ENCODE measurements at regions not wholly inside any gene's neighbourhood (a gene's known extent, or its start where the extent isn't known, plus 50 kb on each side); places are given as distances from the start of the nearest gene placed in this dataset.
A peak's percentile ranks its signal among the peaks of the same experiment; 100 is the strongest.

DNA sequence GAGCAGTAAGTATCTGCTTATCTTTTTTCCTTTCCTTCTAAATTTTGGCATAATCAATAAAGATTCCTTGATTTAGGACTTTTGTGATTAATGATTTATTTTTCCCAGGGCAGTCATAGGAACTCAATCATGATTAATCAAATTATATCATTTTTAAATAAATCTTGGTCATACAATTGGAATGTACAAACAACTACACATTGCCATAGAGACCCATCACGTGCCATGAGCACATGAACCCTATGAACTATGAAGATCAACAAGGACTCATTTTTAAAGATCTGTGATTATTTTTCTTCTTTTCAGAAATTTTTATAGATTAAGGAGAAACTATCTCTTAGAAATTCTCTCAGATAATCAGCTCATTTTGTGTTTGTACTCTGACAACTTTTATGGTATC is 622.4 kb downstream of the BCKDHB start:
- no peak for DNase-seq (ENCODE audit: low spot score)

DNA sequence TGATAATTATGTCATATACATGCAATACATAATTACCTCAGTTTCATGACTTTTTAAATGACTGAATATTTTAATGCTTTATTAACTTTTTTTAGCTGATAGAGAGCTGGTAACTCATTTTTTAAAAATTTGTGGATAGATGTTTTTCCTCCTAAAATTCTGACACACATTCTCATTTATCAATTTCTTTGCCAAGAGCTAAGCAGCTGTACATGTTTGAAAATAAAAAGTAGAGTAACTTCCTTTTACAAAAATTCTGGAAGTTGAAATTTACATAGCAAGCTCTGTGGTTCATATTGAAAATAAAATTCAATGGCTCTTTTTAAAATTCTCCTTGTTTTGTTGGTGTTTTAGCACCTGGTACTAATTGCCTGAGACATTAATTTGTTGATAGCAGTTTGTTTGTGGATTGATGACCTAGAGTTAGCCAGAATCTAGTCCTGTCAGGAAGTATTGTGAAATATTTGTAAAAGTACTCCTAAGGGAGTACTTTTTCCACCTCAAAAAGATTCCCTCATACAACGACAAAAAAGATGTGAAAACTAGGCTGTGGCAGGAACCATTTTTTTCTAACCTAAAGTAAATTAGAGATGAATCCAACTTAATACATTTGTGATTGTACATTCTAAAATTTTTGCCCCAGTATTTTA is 621.8 kb downstream of the BCKDHB start:
- DNase-seq (ENCODE audit: low spot score), result no peak

DNA sequence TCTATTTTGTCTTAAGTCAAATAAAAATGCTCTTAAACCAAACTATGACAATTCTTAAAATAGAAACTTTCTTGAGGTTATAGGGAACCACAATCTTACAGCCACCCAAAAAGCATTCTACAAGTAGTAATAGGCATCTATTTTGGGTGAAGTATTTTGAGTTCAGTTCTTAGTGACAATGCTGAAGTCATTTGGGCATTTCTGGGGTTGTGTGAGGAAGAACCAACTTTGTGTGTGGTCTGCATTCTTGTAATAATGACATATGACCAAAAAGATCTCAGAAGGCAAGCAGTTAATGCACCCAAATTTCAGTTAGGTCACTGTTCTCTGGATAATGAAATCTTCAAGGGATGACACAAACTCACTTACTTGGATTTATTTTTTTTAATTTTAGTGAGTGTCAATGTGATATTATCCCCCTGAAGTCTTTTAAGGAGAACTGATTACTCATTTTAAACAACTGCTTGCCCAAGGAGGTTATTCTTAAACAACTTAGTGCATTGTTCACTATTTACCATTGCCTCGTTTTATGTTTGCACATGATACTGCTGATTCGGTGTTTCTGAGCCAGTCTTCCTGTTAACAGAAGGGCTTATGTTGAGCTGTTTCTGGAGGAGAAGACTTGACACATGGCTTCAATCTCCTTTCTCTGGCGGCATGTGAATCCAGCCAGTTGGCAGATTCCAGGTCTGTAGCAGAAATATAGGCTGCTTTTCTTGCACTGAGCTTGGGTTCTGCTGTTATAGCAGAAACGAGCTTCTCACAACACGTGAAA is 618.9 kb downstream of the BCKDHB start:
- DNase-seq (ENCODE audit: low spot score), result no peak

DNA sequence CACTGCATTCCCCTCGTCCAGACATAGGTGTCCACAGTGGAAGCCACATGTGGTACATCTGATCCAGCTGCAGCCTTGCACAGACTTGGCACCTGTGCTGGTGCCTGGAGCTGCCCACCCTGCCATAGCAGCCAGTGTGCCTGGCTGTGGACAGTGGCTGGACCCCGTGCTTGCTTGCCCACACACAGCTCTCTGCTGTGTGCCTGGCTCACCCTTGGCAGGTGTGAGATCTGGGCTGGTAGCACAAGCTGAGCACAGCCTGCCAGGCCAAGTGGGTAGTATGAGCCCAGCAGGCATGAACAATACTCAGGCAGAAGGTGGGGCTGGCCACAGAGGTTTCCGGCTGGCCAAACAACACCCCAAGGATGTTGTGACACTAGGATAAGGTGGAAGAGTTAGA is 614.4 kb downstream of the BCKDHB start:
- DNase-seq (ENCODE audit: low spot score), result no peak

DNA sequence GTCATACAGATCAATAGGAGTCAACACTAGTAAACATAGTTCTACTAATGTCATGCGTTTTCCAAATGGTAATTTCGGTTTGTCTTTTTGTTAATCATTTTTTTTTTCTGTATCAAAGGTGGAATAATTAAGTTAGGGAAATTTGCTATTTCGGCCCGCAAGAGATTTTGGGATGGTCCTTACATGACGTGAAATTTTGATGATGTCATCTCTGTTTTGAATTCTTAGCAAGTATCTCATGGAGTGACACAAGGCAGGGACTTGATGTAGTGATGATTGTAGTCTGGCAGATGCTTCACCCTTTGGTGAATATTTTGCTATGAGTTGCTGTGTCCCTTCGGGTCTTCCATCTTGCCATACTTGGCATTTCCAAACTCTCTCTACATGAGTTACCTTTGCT is 608.0 kb downstream of the BCKDHB start:
- no peak for DNase-seq (ENCODE audit: low spot score)

DNA sequence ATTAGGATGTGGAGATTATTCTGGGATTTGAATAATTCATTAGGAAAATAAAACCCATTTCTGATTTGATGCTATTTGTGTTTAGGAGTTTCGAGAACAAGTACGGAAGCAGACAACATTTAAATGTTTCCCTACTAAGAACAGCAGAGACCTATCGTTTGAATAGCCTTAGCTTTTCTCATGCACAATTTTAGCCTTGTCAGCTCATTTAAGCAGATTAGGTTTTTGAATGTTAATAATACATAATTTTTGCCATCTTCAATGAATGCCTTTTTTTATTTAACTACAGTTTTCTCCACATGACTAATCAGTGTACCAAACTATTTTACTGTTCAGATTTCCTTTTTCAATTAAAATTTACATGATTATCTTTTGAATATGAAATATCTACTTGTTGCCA is 592.0 kb downstream of the BCKDHB start:
- no peak for DNase-seq (ENCODE audit: low spot score)

DNA sequence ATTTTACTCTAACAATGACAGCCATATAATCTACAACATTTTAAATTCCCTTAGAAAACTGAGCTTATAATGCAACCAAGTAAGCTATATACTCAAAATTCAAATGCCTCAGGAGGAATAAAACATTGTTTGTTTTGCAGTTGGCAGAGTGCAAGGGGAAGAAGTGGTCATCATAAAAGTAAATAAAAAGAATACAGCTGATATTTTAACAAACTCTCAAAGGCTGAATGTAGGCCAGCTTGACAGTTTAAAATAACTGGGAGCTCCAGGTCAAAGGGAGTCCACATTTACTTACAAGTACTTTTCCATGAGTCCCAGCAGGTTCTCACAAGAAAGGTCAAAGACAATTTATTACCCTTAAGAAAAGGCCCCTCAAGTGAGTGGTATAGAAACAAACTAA is 589.8 kb downstream of the BCKDHB start:
- no peak for DNase-seq (ENCODE audit: low spot score)

DNA sequence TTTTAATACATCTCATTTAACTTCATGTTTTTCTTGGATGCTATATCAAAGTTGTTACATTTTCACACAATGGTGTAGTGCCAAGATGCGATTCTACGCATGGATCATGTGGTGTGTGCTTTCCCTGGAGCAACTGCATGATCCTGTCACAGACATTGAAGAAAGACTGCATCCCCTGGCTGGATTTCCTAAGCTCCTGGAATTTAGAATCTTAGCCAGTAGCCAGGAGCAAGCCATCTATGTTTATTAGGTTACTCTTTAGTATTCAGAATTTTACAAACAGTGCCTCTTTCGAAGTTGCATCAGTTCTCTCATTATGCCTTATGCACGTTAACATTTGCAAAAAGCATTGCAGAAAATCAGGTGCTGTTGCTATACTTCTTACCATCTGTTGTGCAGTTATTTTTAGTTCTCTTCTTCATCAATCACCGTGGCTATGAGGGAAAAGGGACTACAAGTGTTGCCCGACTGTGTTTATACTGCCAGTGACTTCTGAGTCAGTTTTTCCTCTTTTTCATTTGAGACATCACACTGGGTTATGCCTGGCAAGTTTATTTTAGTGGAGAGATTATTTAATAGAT is 584.2 kb downstream of the BCKDHB start:
- DNase-seq (ENCODE audit: low spot score), result no peak

DNA sequence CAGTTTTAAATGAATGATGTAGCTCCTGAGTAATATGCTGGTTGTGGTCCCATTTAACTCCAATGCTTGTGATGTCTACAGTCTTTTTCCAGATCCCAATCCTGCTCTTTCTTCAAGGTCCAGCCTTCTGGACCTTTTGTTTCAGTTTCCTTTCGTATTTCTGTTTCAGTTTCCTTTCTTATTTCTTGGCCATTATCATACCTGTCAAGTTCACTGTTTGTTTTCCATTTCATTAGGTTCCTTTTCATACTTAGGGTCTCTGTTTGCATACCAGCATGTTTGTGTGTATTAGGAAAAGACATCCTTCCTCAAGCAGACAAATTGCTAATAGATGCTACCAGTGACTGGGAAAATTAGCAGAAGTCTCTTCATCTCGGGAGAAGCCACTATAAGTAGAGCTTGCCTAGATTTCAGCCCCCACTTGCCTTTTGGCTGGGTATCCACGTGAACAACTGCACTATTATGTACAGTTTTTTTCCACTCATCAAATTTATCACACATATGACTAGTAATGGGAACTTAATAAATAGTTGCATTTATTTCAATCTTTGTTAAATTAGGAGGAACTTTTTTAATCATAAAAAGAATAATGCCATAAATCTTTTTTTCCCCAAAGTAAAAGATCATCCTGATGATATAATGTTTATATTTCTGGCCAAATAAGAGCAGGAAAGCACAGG is 583.4 kb downstream of the BCKDHB start:
- no peak for DNase-seq (ENCODE audit: low spot score)

DNA sequence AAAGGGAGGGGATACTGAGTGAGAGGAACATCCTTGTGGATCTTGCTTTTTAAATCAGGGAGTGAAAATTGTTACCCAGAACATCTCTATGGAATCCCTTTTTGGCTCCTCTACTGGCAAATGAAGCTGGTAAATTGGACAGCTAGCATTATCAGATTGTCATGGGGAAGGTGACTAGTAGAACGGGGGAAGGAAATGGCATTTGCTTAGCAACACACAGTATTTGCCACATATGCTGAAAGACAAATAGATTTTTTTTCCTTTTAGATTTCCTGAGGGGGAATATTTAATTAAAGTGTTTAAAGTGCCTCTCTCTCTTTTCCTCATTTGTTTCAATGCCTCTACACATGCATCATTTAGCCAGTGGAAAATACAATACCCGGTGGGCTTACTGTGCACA is 573.5 kb downstream of the BCKDHB start:
- no peak for DNase-seq (ENCODE audit: low spot score)

DNA sequence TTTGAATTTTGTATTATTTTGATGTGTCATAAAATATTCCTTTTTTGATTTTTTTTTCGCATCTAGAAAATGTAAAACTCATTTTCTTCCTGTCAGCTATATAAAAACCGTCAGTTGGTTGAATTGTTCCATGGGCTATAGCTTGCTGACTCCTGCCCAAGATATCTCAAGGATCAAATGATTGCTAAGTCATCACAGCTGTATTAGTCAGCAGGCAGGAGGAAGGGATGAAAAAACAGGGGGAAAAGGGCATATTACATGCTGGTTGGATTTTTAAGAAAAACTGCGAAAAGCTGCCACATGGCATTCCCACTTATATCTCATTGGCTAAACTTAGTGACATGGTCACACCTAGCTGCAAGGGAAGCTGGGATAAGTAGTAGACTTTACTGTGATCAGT is 569.9 kb downstream of the BCKDHB start:
- no peak for DNase-seq (ENCODE audit: low spot score)

DNA sequence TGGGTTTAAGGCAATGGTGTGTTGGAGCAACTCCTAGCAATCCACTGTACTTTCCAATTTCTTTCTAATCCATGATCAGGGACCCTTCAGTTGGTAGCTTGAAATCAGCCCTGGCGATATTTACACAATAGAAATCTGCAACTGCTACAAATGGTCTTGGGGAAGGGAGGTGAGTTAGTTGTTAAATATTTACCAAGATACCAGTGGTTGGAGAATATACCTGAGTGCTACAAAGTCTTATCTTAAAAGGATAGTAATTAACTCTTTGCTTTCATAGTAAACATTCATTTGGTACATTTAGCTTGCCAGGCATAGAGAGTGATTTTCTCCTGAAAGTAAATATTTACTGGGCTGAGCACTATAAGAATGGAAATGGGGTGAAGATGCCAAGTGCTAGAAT is 568.2 kb downstream of the BCKDHB start:
- DNase-seq (ENCODE audit: low spot score), result no peak

DNA sequence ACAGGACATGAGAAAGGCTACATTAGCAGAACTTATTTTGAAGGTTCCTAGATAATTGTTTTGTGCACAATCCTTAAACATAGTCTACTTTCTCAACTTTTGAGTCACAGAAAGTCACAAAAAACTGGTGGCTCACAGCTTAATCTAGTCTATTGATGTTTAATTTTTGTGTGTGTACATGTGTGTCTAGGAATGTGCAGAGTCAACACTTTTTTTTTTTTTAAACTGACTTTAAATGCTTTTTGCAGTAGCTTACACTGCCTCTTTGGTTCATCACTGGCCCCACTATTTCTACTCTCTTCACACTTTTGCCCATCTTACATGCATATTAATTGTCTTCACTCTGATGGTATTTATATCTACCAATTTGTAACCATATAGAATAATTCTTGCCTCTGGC is 566.9 kb downstream of the BCKDHB start:
- no peak for DNase-seq (ENCODE audit: low spot score)

DNA sequence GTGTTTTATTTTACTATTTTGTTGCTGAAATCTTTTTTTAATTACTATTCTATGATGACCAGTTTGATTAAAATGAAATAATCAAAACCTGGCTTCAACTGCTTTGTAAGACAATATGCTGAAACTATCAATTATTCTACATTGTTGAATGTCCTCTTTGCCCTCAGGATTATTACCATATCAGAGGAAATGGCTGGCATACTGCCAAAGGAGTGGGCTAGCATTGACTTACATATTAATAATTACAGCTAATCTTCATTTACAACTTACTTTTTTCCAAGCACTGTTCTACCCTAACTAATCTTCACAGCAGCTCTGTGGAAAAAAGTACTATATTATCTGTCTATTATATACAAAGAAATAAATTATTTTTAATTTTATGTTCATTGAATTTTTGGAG is 560.5 kb downstream of the BCKDHB start:
- no peak for DNase-seq (ENCODE audit: low spot score)

DNA sequence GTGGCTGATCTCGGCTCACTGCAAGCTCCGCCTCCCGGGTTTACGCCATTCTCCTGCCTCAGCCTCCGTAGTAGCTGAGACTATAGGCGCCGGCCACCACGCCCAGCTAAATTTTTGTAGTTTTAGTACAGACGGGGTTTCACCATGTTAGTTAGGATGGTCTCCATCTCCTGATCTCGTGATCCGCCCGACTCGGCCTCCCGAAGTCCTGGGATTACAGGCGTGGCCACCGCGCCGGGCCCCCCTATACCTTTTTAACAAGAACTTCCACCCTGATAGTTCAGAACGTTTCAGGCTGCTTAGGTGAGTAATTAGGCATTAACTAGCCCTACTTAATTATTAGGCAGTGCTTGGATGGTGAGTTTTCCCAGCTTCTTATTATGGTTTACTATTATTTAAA is 552.5 kb downstream of the BCKDHB start:
- no peak for DNase-seq (ENCODE audit: low spot score)

DNA sequence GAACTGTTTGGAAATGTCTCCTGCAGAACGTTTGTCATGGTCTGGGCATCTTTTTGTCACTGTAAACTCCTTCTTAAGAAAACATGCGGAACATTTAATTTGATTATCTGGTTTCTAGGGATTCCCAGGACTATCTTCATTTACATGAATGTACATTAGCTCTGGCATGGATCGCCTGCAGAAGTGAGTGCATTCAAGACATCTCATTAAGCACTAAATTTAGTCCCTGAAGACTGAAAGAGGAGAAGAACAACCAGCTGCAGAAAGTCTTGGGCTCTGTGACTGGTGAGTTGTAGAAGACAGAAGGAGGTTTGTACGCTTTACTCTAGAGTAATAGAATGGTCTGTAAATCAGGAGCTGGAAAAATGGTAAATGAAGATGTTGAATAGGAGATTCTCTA is 540.7 kb downstream of the BCKDHB start:
- no peak for DNase-seq (ENCODE audit: low spot score)

DNA sequence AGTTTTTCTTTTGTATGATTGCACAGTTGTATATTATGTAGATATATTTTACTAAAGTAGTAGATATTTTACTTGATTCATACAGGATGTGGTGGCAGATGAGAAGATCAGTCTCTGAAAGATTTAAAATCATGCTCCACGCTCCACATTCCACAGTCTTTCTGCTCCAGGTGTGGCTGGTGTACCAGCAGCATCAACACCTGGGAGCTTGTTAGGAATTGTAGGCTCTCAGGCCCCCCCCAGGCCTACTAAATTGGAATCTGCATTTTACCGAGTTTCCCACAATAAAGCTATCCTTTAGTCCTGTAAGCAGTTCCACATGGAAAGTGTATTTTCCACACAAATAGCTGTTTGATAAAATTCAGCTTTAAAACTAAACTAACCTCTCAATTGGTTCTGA is 537.4 kb downstream of the BCKDHB start:
- no peak for DNase-seq (ENCODE audit: low spot score)

DNA sequence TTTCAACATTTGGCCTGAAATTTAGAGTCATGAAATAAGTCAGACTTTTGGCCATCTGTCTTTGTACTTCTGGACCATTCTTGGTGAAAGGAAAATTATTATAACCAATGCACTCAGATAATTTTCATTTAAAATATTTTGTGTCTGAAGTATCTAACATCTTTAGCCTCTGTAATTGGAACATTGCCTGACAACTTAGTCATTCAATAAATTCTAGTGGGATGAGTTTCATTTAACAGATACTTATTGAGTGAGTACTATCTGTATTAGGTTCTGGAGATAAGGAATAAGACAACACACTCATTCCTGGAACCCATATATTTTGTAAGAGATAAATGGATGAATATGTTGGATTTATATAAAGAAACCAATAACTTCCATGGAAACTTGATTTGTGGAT is 536.0 kb downstream of the BCKDHB start:
- no peak for DNase-seq (ENCODE audit: low spot score)

DNA sequence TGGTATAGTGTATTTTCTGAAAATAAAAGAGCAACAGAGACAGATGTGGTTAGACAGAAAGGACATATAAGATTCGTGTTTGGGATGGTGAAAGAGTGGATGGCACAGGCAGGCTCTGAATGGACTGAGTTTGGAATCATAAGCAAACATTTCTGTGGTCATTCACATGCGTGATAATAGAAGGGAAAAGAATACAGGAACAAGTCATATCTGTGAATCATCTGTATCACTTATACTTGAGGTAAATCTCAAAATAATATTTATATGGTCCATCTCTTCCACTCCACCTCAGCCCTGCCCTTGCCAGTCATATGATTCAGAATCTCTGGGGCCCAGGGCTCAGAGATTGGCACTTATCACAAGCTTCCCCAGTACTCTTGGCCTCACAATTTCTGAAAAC is 535.1 kb downstream of the BCKDHB start:
- no peak for DNase-seq (ENCODE audit: low spot score)

DNA sequence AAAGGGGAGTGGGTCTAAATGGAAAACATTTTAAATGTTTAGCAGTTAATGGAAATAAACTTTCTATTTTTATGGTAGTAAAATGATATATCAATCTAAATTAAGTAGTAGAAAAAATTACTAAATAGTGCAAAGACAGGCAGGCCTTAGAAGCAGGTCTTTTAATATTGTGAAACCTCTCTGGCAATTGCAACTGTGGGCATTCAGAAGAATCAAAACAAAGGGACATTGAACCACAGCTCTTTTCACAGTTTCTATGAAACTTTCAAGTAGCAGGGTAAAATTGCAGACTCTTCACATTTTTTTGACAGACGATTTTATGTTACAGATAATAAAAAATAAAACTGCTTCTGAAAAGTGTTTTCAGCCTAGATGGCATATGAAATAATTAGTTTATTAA is 533.7 kb downstream of the BCKDHB start:
- no peak for DNase-seq (ENCODE audit: low spot score)

DNA sequence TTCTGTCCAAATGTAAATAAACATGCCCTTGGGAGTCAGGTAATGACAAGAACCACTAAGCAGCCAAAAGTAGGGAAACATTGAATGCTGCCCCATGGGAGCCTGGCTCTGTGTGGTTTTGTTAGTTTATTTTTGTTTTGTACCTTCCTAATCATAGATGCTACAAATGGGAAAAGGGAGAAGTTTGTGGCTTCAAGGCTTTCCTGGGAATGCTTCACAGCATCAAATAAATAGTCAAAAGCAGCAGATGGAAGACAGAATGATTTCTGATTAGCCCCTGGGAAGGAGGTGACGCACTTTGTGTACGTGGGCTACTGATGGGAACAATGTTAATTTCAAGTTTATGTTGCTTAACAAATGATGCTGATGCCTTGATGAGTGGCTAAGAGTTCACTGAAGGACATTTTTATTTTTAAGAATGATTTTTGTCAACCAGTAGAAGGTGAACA is 532.7 kb downstream of the BCKDHB start:
- DNase-seq (ENCODE audit: low spot score), result no peak

DNA sequence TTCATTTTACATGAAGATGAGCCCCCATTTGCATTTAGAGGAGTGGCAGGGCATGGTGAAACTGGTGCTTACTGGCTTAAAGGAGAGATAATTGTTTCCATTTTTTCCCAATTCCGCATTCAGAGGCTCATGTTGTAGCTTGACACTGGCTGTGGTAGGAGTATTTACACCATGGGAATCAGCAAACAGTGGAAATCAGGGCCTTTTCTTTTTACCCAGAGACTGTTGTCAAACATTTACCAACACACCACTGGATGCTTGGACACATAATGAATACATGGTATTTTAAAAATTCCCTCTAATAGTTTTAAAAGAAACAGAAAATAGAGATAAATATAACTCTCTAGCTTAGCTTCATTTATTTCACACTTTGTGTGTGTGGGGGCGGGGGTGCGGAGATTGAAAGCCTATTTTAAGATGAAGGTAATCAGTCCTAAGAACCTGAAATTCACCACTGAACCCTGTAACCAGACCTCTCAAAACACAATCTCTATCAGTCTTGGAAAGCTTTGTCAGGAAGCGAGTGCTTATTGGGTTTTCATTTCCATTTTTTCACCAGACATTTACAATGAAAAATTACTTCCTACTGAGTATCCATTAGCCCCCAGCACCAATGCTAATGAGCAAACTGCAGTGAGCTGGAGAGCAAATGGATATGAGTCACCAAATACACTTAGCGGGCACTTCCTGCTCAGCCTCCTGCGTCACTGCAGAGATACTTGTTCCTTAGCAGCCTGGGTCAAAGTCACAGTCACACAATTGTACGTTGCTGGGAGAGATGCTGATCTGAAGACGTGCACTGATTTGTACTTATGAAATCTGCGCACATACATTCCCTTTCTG is 532.0 kb downstream of the BCKDHB start:
- DNase-seq (ENCODE audit: low spot score), result peak; percentile 84

Measured in mucosa of gallbladder (tissue), 1 donor.